CD4-positive, alpha-beta T cell treated with Interleukin-15 for 4 hours (primary cell): ENCODE measurements at regions not wholly inside any gene's neighbourhood (a gene's known extent, or its start where the extent isn't known, plus 50 kb on each side); places are given as distances from the start of the nearest gene placed in this dataset.

Source experiments
- DNase-seq: peaks from one replicate; pipeline ENCODE4 v3.0.0-alpha.2; 2020; ENCODE audit warnings: low spot score

- DNase-seq: no peak
Measured at GRCh38 chr2:121019071-121019470, 265.9 kb downstream of the TFCP2L1 start.

- DNase-seq: no peak
Measured at GRCh38 chr2:121019756-121020155, 265.2 kb downstream of the TFCP2L1 start.

- no peak for DNase-seq
Measured at GRCh38 chr2:121021685-121022084, 263.3 kb downstream of the TFCP2L1 start.

GRCh38 chr2:121028577-121028976 lies 256.4 kb downstream of the TFCP2L1 start:
- no peak for DNase-seq

- no peak for DNase-seq
Measured at GRCh38 chr2:121030523-121030922, 254.5 kb downstream of the TFCP2L1 start.

GRCh38 chr2:121031568-121032340 lies 253.2 kb downstream of the TFCP2L1 start:
- no peak for DNase-seq

GRCh38 chr2:121033461-121033996 lies 251.5 kb downstream of the TFCP2L1 start:
- no peak for DNase-seq

GRCh38 chr2:121034551-121034950 lies 250.5 kb downstream of the TFCP2L1 start:
- DNase-seq: no peak

- DNase-seq: no peak
Measured at GRCh38 chr2:121036226-121036692, 248.7 kb downstream of the TFCP2L1 start.

- DNase-seq: no peak
Measured at GRCh38 chr2:121037480-121037879, 247.5 kb downstream of the TFCP2L1 start.

- DNase-seq: no peak
Measured at GRCh38 chr2:121038031-121038430, 247.0 kb downstream of the TFCP2L1 start.

- DNase-seq: no peak
Measured at GRCh38 chr2:121038431-121038830, 246.6 kb downstream of the TFCP2L1 start.

GRCh38 chr2:121038891-121039616 lies 245.9 kb downstream of the TFCP2L1 start:
- DNase-seq: no peak

GRCh38 chr2:121039679-121040078 lies 245.3 kb downstream of the TFCP2L1 start:
- no peak for DNase-seq

- DNase-seq: no peak
Measured at GRCh38 chr2:121041516-121041915, 243.5 kb downstream of the TFCP2L1 start.

GRCh38 chr2:121043061-121043826 lies 241.8 kb downstream of the TFCP2L1 start:
- DNase-seq: no peak

GRCh38 chr2:121043827-121044222 lies 241.2 kb downstream of the TFCP2L1 start:
- no peak for DNase-seq

GRCh38 chr2:121044412-121044811 lies 240.6 kb downstream of the TFCP2L1 start:
- no peak for DNase-seq

GRCh38 chr2:121045245-121045644 lies 239.8 kb downstream of the TFCP2L1 start:
- no peak for DNase-seq

GRCh38 chr2:121046335-121046734 lies 238.7 kb downstream of the TFCP2L1 start:
- no peak for DNase-seq

- DNase-seq: no peak
Measured at GRCh38 chr2:121047383-121047782, 237.6 kb downstream of the TFCP2L1 start.

- no peak for DNase-seq
Measured at GRCh38 chr2:121049131-121049530, 235.9 kb downstream of the TFCP2L1 start.
